ENCODE measurements at regions not wholly inside any gene's neighbourhood (a gene's known extent, or its start where the extent isn't known, plus 50 kb on each side); places are given as distances from the start of the nearest gene placed in this dataset.

DNA sequence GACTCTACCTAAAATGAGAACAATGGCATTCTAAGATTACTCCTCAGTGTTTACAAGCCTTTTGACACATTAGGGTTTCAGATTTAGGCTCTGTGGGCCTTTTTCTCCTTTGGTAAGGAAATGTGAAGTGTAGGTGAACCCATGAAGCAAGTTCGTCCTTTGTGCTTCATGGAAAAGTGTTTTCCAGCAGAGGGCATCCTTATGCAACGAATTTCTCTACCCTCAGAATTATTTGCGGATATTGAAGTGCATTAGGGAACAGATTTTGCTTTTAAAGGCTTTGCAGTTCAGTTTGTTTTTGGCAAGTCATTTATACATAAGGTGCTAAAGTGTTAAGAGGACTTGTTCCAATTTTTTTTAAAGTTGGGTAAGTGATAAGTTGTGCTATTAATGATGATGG, 55.7 kb upstream of the FERMT1 start:
- peak; percentile 25 for DNase-seq

DNA sequence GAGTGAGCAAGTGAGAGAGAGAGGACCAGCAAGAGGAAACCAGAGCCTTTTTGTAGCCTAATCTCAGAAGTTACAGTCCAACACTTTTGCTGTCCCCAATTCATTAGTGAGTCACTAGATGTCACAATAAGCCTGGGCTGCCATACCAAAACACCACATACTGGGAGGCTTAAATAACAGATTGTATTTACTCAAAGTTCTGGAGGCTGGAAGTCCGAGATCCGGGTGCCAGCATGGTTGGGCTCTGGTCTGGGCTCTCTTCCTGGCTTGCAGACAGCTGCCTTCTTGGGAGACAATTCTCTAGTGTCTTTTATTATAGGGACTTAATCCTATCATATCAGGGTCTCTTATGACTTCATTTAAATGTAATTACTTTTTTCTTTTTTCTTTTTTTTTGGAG, 50.7 kb upstream of the FERMT1 start:
- DNase-seq, result no peak

Measured in HCEC 1CT (cell line).